GM21619 (cell line): ENCODE measurements at regions not wholly inside any gene's neighbourhood (a gene's known extent, or its start where the extent isn't known, plus 50 kb on each side); places are given as distances from the start of the nearest gene placed in this dataset.

Experiments
- ATAC-seq: cut with Tn5 transposase; IDR thresholded peaks from one replicate; pipeline ENCODE4 v1.9.1; 2021; ENCODE audit not compliant: unreplicated experiment

- ATAC-seq, result no peak
Measured at GRCh38 chr4:17068891-17069290, 170.4 kb upstream of the LDB2 start.

- ATAC-seq, result no peak
Measured at GRCh38 chr4:17068392-17068791, 169.9 kb upstream of the LDB2 start.

GRCh38 chr4:17066972-17067371, 168.5 kb upstream of the LDB2 start:
- ATAC-seq, result no peak

- ATAC-seq, result no peak
Measured at GRCh38 chr4:17066236-17066635, 167.8 kb upstream of the LDB2 start.

GRCh38 chr4:17065821-17066220, 167.4 kb upstream of the LDB2 start:
- no peak for ATAC-seq

GRCh38 chr4:17064959-17065358, 166.5 kb upstream of the LDB2 start:
- ATAC-seq, result no peak

- ATAC-seq, result no peak
Measured at GRCh38 chr4:17063888-17064287, 165.4 kb upstream of the LDB2 start.

GRCh38 chr4:17060230-17060629, 161.8 kb upstream of the LDB2 start:
- ATAC-seq, result no peak

GRCh38 chr4:17058916-17059741, 160.7 kb upstream of the LDB2 start:
- ATAC-seq, result no peak

GRCh38 chr4:17058536-17058915, 160.1 kb upstream of the LDB2 start:
- no peak for ATAC-seq

GRCh38 chr4:17057035-17057434, 158.6 kb upstream of the LDB2 start:
- ATAC-seq, result no peak

- no peak for ATAC-seq
Measured at GRCh38 chr4:17055788-17056187, 157.3 kb upstream of the LDB2 start.

- ATAC-seq, result no peak
Measured at GRCh38 chr4:17045866-17046265, 147.4 kb upstream of the LDB2 start.

- no peak for ATAC-seq
Measured at GRCh38 chr4:17038510-17039176, 140.2 kb upstream of the LDB2 start.

- ATAC-seq, result no peak
Measured at GRCh38 chr4:17033768-17034181, 135.3 kb upstream of the LDB2 start.

- ATAC-seq, result no peak
Measured at GRCh38 chr4:17033025-17033767, 134.8 kb upstream of the LDB2 start.

GRCh38 chr4:17030543-17030942, 132.1 kb upstream of the LDB2 start:
- ATAC-seq, result no peak

GRCh38 chr4:17029964-17030363, 131.5 kb upstream of the LDB2 start:
- ATAC-seq, result no peak

GRCh38 chr4:17029432-17029831, 131.0 kb upstream of the LDB2 start:
- no peak for ATAC-seq

GRCh38 chr4:17027495-17027894, 129.1 kb upstream of the LDB2 start:
- ATAC-seq, result no peak

GRCh38 chr4:17024425-17024824, 126.0 kb upstream of the LDB2 start:
- no peak for ATAC-seq

GRCh38 chr4:17020901-17021300, 122.5 kb upstream of the LDB2 start:
- no peak for ATAC-seq
